ENCODE measurements at regions not wholly inside any gene's neighbourhood (a gene's known extent, or its start where the extent isn't known, plus 50 kb on each side); places are given as distances from the start of the nearest gene placed in this dataset.

DNA sequence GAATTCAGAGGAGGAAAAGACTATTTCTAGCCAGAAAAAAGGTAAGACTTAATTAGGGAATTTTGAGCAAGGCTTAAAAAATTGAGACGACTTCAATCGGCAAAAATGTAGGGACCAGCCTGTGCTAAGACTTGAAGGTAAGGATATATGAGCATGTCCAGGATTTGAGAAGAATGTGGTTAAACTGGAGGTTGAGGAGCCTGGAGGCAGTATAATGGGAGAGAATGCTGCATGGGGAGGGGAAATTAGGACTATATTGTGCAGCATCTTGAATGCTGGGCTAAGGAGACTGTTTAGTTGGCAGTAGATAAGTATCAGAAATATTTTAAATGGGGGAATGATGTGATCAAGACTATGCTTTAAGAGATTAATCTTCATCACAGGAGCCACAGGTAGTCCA lies 53.1 kb upstream of the PCGF5 start:
- H3K36me3 ChIP-seq (ENCODE audit: control insufficient read depth in 2 of 2, extremely low read depth in 1 of 2, insufficient read depth in 2 of 2, low read length in 2 of 2), result no peaks in the 10 kb centered on the region
- peaks cover 10% of the 10 kb centered on the region for H3K4me1 ChIP-seq (ENCODE audit: control insufficient read depth, extremely low read depth, insufficient read depth, low read length)
- no peak overlapping the region for H3K4me2 ChIP-seq (ENCODE audit: control insufficient read depth, extremely low read depth, insufficient read depth, low read depth, low read length)
- DNase-seq (ENCODE audit: low read depth, low spot score) (no peak), FAIRE-seq (no peak)
- H3K9me1 ChIP-seq (ENCODE audit: control insufficient read depth, extremely low read depth, insufficient read depth, low read length), result no peaks in the 10 kb centered on the region
- H3K27ac ChIP-seq (ENCODE audit: control insufficient read depth, insufficient read depth, low read length), result no peak overlapping the region
- no peak overlapping the region for H3K9ac ChIP-seq (ENCODE audit: control insufficient read depth, extremely low read depth, insufficient read depth, low read length)
- H4K20me1 ChIP-seq (ENCODE audit: control insufficient read depth, extremely low read depth, insufficient read depth, low read length), result no peaks in the 10 kb centered on the region
- TF ChIP-seq, protein P1, sequence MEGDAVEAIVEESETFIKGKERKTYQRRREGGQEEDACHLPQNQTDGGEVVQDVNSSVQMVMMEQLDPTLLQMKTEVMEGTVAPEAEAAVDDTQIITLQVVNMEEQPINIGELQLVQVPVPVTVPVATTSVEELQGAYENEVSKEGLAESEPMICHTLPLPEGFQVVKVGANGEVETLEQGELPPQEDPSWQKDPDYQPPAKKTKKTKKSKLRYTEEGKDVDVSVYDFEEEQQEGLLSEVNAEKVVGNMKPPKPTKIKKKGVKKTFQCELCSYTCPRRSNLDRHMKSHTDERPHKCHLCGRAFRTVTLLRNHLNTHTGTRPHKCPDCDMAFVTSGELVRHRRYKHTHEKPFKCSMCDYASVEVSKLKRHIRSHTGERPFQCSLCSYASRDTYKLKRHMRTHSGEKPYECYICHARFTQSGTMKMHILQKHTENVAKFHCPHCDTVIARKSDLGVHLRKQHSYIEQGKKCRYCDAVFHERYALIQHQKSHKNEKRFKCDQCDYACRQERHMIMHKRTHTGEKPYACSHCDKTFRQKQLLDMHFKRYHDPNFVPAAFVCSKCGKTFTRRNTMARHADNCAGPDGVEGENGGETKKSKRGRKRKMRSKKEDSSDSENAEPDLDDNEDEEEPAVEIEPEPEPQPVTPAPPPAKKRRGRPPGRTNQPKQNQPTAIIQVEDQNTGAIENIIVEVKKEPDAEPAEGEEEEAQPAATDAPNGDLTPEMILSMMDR (optimal IDR thresholded peaks at IDR 0.05 in 1 of 3, IDR thresholded peaks at IDR 0.05 in 1 of 3, conservative IDR thresholded peaks at IDR 0.05 in 1 of 3; ENCODE audit: extremely low read depth in 1 of 3, insufficient read depth in 2 of 3, low read length in 3 of 3), result no peak
- TF ChIP-seq EZH2 (IDR thresholded peaks at IDR 0.05; ENCODE audit: low read length), result no peak
- no peaks in the 10 kb centered on the region for H3K9me3 ChIP-seq (ENCODE audit: control insufficient read depth, low read depth, low read length)
- no peaks in the 10 kb centered on the region for H3K27me3 ChIP-seq (ENCODE audit: control insufficient read depth, extremely low read depth, insufficient read depth, low read length)
- no peak overlapping the region for H2AFZ ChIP-seq (ENCODE audit: control insufficient read depth, low read length)
- no peaks in the 10 kb centered on the region for H3K79me2 ChIP-seq (ENCODE audit: control insufficient read depth, insufficient read depth, low read length)
- dilution Hi-C loops (cut with MboI; ENCODE audit: extremely low pct_ligation_motif_present, low sequenced_read_pairs), result no loop called here
- H3K4me3 ChIP-seq (ENCODE audit: control insufficient read depth in 2 of 3, extremely low read depth in 1 of 3, insufficient read depth in 2 of 3, low read depth in 1 of 3, low read length in 3 of 3), result no peak overlapping the region

DNA sequence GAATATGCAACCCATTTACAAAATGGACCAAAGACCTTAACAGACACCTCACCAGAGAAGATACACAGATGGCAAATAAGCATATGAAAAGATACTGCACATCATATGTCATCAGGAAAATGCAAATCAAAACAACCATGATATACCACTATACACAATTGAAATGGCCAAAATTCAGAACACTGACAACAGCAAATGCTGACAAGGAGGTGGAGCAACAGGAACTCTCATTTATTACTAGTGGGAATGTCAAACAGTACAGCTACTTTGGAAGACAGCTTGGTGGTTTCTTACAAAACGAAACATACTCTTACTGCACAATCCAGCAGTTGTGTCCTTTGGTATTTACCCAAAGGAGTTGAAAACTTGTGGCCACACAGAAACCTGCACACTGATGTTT lies 50.0 kb upstream of the PCGF5 start:
- H3K4me1 ChIP-seq (ENCODE audit: control insufficient read depth, extremely low read depth, insufficient read depth, low read length), result no peaks in the 10 kb centered on the region
- no peak overlapping the region for H3K27ac ChIP-seq (ENCODE audit: control insufficient read depth, insufficient read depth, low read length)
- H3K9me1 ChIP-seq (ENCODE audit: control insufficient read depth, extremely low read depth, insufficient read depth, low read length), result no peaks in the 10 kb centered on the region
- H3K9ac ChIP-seq (ENCODE audit: control insufficient read depth, extremely low read depth, insufficient read depth, low read length), result no peak overlapping the region
- dilution Hi-C loops (cut with MboI; ENCODE audit: extremely low pct_ligation_motif_present, low sequenced_read_pairs), result no loop called here
- H3K9me3 ChIP-seq (ENCODE audit: control insufficient read depth, low read depth, low read length), result no peaks in the 10 kb centered on the region
- no peak overlapping the region for H2AFZ ChIP-seq (ENCODE audit: control insufficient read depth, low read length)
- H3K4me2 ChIP-seq (ENCODE audit: control insufficient read depth, extremely low read depth, insufficient read depth, low read depth, low read length), result no peak overlapping the region
- H3K27me3 ChIP-seq (ENCODE audit: control insufficient read depth, extremely low read depth, insufficient read depth, low read length), result no peaks in the 10 kb centered on the region
- TF ChIP-seq, protein P1 (optimal IDR thresholded peaks at IDR 0.05 in 1 of 3, IDR thresholded peaks at IDR 0.05 in 1 of 3, conservative IDR thresholded peaks at IDR 0.05 in 1 of 3; ENCODE audit: extremely low read depth in 1 of 3, insufficient read depth in 2 of 3, low read length in 3 of 3), result no peak
- no peak for TF ChIP-seq EZH2 (IDR thresholded peaks at IDR 0.05; ENCODE audit: low read length)
- DNase-seq (ENCODE audit: low read depth, low spot score), result no peak
- H3K4me3 ChIP-seq (ENCODE audit: control insufficient read depth in 2 of 3, extremely low read depth in 1 of 3, insufficient read depth in 2 of 3, low read depth in 1 of 3, low read length in 3 of 3), result no peak overlapping the region
- no peaks in the 10 kb centered on the region for H3K36me3 ChIP-seq (ENCODE audit: control insufficient read depth in 2 of 2, extremely low read depth in 1 of 2, insufficient read depth in 2 of 2, low read length in 2 of 2)
- FAIRE-seq, result no peak
- no peaks in the 10 kb centered on the region for H3K79me2 ChIP-seq (ENCODE audit: control insufficient read depth, insufficient read depth, low read length)
- H4K20me1 ChIP-seq (ENCODE audit: control insufficient read depth, extremely low read depth, insufficient read depth, low read length), result no peaks in the 10 kb centered on the region

Small RNA genes lying in the stretch of these regions (small RNA-seq; reads per million reads assigned to genes)
- gene AL365434.2 (ENCODE audit: insufficient read length in 3 of 3, low read depth in 3 of 3, low replicate concordance in 1 of 3), result 0 reads per million in 3 experiments

Measured in keratinocyte (primary cell).